NCI-H187 treated with DMSO at 0.1 percent for 48 hours (cell line): ENCODE measurements at regions not wholly inside any gene's neighbourhood (a gene's known extent, or its start where the extent isn't known, plus 50 kb on each side); places are given as distances from the start of the nearest gene placed in this dataset.

ENCODE experiments used
- DNase-seq: peaks from one replicate; lab custom pipeline; 2025; lab: John Stamatoyannopoulos, UW

DNA sequence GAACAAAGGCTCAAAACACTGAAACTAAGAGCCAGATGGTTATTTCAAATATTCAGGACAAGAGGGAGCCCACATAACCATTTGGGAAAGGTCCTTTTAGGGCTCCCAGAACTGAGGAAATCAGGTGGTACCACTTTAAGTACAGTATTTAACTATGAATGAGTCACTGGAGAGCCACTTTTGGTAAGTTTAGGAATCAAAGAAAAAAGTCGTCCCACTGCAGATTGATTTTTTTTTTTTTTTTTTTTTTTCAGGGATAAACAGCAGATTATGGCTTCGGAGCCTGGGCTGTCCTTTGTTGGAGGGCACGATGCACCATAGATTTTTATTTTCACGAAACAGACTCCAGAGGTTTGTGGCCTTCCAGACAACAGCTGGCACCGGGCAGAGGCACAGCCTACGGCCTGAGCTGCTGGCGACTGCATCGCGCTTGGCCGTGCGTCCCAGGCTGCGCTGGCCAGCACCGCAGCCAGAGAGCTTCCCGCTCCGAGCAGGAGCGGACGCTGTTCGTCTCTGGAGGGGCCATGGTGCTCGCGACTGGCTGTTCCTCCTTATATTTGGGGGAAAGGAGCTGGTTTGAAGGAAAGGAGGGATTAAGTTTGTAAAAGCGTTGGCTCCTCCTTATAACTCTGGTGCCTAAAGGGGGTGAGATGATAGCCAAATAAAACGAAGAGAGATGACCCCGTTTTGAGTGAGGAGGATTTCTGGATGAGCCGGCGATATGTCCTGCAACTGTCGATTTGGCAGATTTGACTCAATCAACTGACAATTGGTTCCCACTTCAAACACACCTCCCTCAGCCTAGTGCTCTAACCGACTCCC lies 152.9 kb upstream of the GOLIM4 start:
- DNase-seq, result no peak

DNA sequence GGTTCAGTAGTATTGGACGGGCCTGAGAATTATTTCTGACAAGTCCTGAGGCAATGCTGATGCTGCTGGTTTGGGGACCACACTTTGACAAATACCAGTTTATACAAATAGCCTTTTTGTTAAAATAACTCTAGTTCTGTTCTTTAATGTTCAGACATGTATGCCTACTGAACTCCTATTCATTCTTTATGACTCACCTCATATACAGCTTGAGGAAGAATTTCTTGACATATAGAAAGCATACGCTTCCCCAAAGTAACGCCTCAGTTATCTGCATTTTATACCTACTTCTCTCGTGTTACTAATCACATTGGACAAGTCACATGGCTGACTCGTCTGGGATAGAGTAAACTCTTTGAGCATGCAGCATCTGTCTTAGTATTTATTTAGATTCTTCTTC lies 145.4 kb upstream of the GOLIM4 start:
- DNase-seq, result no peak

DNA sequence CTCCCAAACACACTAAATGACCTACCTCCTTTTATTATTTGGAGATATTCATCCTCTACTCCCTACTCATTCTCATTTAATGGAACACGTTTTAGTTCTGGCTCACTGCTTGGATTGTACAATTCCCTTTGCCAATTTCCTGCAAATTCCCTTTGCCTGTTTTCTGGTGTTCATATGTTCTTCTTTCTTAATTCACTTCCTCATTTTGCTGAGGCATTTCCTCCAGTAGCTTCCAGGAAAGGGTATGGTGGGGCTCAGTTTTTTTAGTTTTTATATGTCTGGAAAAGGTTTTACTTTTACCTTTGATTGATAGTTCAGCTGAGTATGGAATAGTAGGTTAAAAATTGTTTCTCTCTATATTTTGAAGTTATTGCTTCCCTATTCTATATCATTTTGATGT lies 143.6 kb upstream of the GOLIM4 start:
- DNase-seq, result no peak

DNA sequence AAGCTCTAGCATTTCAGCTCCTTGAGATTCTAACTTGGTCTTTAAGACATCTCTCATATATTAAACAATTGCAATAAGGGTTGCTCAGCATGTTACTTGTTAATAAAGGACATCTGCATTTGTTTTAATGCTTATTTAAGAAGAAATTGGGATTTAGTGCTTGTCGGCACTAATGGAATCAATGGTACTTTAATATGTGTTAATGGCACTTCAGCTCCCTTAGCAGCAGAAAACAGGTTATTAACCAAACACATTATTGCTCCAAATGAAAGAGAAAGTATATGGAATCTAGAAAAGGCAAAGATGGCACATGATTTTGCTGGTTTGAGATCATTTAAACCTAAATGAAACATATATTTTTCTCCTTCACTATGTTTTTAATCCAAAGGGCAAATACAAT lies 137.3 kb upstream of the GOLIM4 start:
- no peak for DNase-seq

DNA sequence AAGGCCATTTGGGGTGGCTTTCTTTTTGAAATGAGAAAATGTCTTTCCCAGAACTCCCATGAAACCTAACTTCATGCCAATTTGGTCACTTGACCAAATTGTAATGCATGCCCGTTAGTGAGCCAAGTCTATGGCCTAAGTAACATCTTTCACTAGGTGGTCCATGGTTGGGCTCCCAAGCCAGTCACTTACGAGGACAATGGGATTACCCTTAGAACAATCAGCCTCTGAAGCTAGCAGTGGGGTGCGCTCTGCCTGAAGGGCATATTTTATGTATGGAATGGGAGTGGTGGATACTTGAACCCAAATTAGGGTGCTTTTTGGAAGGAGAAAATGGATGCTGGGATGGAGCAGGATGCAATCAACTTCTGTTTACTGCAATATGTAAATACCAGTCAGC lies 127.4 kb upstream of the GOLIM4 start:
- no peak for DNase-seq

DNA sequence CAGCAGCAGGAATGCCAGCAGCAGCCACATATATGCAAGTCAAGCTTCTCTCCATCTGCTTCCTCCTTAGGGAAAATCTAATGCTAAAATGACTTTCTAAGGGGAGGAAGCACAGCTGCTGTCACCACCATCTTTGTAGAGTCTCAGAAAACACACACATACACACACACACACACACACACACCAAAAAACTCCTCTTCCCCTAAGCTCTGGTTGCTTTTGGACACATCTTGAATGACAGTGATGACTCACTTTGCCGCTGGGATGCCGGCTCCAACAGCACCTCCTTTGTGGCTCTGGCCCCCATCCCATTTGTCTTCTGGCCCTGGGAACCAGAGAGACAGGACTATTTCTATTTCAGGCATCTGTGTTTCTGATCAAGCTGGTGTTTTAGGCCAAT lies 124.8 kb upstream of the GOLIM4 start:
- DNase-seq, result no peak

DNA sequence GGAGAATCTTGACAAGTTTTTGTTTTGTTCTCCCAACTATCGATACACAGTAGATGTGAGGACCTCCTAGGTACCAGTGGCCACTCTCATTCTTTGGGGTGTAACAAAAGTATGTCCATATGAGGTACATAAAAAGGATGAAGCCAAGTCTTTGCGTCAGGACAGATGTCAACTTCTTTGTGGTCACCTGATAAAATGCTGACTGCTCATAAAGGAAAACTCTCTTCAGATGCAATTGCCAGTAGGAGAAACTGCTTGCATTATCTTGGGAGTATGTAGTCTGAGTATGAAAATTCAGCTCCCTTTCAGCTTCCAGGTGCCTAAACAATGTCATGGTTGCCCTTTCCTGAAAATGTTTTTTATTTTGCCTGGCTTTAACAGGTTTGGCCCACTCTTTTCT lies 123.8 kb upstream of the GOLIM4 start:
- DNase-seq, result no peak

DNA sequence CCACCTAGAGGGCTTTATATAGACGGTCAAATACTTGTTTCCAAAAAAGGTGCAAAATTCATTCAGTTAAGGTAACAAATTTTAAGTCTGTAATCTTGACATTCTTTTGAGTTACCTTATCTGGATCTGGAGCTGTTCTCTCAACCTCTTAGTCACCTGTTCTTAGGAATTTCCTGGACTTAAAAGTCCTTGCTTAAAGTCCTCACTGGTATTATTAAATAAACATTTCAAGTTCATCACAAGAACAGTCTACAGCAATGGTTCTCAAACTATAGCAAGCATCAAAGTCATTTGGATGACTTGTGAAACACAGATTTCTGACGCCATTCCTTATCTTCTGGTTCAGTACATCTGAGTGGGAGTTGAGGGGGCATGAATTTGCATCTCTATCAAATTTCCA lies 122.9 kb upstream of the GOLIM4 start:
- no peak for DNase-seq

DNA sequence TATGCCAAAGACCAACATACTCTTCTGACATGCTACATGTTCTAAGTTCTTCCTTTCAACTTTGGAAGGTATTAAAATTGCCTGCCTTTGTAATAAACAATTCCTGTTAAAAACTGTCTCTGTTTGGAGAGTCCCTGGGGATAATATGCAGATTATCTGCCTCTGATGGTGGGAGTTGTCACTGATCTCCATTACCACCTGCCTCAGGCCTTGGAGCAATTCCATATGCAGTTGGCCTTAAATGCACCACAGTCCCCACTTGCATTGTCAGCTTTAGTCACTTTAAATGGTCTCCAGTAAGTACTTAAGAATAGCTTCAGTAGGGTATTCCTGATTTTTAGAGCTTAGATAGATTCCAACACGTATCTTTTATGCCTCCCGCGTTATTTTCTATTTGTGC lies 121.1 kb upstream of the GOLIM4 start:
- no peak for DNase-seq

DNA sequence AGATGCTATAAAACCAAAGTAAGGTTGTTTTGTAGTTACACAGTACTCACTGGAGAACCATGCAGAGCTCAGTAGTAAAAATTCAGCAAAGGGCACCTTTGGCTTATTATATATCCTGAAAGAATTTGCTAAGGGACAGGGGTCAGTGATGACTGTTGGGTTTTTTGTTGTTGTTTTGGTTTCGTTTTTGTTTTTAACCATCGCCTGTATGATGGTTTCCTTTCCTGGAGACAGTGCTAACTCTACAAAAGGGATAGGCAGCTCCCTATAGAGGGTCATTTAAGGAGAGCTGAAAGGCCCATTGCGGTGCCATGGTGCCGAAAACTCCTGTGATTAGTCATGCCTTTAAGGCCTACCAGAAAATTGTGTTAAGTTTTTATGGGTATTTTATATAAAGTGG lies 118.2 kb upstream of the GOLIM4 start:
- no peak for DNase-seq

DNA sequence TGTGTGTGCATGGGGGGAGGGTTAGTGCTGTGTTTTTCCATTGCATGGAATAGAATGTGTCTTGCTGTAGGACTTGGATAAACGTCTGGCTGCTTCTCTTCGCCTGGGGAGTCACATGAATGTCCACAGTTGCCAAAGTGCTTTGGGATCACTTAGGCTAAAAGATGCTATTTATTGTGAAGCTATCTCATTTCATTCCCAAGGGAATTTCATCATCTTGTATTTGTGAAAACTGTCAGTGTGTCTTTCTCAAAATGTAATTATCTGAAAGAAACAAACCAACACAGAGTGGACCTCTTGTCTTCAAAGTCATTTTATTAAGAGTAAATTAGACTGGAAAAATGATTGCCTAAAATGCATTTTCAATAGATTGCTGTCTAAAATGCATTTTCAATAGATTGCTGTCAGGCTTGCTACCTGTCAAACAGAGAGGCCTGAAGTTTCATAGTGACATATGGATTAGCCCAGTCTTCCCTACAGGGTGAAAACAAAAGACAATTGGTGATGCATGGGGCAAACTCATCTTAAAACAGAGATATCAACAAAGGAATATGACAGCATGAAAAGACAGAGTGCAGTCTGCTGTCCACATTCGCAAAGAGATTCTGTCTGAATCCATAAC lies 117.1 kb upstream of the GOLIM4 start:
- no peak for DNase-seq

DNA sequence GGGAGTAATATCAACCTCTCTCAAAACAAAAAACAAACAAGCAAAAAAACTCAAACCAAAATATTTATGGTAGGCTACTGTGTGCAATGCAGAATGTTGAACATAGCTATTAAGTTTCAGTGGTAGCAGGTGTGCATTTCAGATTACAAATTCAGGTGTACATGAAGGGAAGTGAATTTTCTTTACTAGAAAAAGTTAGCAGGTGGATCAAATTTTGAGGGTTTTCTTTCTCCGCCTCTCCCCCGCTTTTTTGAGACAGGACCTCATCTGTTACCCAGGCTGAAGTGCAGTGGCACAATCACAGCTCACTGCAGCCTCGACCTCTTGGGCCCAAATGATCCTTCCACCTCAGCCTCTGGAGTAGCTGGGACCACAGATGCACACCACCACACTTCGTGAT lies 109.7 kb upstream of the GOLIM4 start:
- no peak for DNase-seq

DNA sequence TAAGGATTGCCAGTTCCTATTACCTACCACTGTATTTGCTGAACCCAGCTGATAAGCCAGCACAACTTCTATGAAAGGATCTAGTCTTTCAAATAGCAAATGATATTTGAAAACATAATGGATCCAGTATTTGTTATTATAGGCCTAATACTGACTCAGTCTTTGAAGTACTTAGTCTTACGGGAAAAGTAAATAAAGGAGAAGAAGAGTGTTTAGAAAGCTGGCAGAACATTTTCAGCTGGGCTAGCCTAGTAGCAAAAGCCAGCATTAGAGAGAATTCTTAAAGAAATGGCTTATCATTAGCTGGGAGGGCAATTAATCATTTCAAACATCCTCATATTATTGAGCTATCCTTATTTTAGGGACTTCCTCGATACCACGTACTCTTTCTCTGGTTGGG lies 101.4 kb upstream of the GOLIM4 start:
- no peak for DNase-seq

DNA sequence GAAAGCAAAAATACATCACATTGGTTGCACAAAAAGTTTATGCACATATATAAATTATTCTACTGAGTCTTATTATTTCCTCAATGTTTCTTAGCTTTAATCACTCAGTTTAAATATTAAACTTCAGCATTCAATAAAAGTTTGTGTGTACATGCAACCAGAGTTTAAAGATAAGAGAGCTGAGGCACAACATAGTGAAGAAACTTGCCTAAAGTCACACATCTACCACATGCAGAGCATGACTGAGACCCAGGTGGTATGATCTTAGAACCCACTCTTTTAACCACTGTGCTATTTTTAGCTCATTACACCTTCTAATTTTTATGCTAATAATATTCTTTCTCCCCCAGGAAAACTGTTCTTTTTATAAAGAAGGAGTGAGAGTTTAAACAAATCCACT lies 96.1 kb upstream of the GOLIM4 start:
- DNase-seq, result no peak

DNA sequence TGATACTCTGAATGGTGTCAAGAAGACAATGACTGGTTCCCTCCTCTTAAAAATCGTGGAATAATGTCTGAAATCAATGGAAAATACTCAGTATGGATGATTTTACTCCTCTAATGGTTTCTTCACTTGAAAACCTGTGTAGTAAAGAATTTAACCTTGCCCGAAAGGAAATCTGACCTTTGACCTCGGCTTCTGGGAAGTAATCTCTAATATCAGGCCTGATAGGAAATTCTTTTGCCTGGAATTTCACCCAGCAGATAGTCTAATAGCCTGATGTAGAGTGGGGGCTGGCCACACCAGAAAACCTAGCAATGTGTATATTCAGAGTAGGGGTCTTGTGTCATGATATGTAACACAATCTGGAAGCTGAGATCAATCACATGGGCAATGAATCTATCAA lies 91.5 kb upstream of the GOLIM4 start:
- no peak for DNase-seq

DNA sequence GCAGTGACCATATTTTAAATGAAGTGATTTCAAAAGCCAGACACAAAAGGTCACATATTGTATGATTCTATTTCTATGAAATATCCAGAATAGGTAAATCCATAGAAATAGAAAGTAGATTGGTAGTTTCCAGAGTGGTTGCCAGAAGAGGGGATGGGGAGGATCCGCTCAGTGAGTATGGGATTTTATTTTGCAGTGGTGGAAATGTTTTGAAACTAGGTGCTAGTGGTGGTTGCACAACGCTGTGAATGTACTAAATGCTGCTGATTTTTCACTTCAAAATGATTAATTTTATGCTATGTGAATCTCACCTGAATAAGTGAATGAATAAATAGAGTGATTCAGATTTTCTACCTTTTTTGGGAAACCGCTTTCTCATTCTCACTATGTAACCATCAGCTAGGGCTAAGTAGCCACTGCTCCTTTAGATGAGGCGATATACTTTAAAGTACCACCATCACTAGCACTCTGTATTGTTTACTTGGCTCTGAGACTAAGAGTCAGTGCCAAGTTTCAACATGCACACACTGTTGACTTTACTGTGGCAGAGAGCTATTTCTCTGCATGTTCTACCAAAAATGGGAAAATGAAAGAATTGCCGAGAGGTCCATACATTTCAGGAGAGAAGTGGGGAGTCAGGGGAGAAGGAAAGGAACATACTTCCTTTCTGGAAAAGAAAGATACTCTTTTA lies 90.7 kb upstream of the GOLIM4 start:
- DNase-seq, result no peak

DNA sequence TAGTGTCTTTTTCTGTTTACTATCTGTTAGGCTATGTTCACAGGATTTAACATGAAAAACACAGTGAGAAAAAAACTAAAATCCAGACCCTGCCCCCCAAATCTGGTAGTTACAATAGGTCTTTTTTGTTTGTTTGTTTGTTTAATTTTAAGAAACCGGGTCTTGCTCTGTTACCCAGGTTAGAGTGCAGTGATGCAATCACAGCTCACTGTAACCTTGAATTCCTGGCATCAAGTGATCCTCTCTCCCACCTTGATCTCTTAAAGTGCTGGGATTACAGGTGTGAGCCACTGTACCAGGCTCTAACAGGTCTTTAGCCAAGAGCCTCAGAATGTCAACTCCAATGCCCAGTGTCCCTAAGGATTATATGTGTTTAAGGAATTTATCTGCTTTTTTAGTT lies 88.0 kb upstream of the GOLIM4 start:
- DNase-seq, result no peak

DNA sequence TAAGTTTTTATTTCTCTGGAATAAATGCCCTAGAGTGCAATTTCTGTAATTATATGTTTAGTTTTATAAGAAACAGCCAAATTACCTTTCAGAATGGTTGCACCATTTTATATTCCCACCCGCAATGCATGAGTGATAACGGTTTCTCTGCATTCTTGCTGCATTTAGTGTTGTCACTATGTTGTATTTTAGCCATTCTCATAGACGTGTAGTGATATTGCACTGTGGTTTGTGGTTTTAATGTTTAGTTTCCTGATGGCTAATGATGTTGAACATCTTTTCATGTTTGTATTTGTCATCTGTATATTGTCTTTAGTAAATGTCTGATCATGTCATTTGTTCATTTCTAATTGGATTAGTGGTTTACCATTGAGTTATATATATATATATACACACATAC lies 73.0 kb upstream of the GOLIM4 start:
- no peak for DNase-seq

DNA sequence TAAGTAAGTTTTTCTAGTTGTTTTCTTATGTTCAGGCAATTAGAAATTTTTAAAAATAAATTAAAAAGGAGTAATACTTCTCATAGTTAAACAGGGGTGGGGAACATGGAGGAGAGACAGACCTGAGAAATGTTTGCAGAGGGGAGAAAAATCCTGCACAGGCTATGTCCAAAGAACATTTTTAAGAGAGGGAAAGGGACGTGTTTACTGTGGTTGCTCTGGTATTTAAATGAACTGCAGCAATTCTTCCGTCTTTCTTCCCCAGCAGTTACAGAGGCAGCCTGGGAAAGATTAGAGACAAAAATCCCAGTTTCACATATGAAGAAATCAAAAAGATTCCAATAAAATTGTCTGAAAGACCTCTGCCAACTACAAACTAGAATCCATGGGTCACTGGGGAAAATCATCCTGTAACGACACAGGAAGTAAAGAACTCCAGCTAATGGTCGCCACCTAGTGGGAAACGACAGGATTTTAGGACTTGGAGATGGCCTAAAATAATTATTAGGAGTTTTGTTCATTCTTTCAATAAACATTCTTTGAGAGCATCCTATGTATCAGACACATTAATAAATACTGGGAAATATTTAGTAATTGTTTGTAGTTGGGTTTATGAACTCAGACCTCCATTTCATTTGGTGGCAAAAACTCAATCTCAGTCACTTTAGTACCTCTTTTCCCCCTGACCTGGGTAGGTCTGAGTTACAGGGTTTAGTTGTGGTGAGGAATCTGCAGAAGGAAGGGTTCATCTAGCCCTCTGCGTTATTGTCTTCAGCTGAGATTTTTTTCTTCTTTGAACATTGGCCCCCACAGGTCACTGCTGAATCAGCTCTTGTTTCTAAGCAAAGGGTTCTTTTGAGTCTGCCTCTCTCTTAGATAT lies 69.9 kb upstream of the GOLIM4 start:
- DNase-seq, result peak; percentile 19

DNA sequence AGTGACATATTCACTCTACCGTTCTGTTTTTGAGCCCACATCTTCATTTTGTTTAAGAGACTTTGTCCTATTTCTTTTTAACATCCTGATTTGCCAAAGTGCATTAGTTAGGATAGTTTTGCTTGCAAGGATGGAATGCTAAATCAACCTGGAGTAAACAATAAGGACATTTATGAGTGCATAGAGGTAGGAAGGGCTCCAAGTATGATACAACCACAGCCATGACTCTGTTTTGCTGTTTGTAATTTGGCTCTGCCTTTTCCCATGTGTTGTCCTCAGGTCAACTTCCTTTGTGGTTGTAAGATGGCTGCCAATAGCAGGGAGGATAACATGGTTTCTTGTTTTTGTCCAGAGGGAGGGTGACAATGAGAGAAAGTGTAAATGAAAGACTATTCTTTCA lies 66.4 kb upstream of the GOLIM4 start:
- no peak for DNase-seq

DNA sequence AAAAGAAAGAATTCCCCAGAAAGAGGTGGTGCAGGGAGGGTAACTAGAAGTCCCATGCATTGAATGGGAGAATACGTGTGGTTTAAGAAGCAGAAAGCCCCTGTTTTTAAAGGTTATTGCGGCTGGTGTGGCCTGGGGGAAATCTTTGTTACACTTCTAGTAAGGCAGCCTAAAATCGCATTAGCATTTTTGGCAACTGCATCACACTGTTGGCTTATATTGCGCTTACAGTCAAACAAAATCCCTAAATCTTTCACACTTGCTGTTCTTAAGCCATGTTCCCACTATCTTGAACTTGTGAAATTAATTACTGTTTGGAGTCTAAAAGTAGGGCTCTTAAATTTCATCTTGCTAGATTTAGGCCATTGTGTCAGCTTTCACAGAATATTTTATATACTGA lies 66.0 kb upstream of the GOLIM4 start:
- DNase-seq, result no peak

DNA sequence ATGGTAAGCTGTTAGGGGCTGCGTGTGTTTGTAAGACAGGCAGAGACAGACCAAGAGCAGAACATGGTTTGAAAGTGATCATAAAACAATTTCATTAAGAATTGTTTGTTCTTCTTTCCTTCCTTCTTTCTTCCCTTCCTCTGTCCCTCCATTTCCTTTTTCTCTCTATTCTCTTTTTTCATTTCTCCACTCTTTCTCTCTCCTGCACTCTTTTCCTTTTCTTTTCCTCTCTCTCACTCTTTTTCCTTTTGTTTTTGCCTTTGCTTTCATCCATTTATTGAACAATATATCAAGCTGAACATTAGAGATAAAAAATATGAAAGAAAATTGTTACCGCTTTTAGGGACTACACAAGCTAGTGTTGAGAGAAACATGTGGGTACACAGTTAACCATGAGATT lies 62.2 kb upstream of the GOLIM4 start:
- no peak for DNase-seq
